Stimulated activated memory B cell treated with anti-CD40 and anti-IgM and Interleukin-4, amounts not matched to agents 10 μg/mL and 1 μg/mL and 100 μg/mL, for 72 hours (primary cell): ENCODE measurements at regions not wholly inside any gene's neighbourhood (a gene's known extent, or its start where the extent isn't known, plus 50 kb on each side); places are given as distances from the start of the nearest gene placed in this dataset.

ENCODE experiments used
- ATAC-seq: fragments of 150-1000 bp; cut with Tn5 transposase; 2 replicates; pipeline ENCODE4 v1.10.0; 2021
- H3K27ac Mint-ChIP-seq: one replicate; pipeline ENCODE4 v1.8.0; 2022; ENCODE audit warnings: mild to moderate bottlenecking, mixed read lengths
- H3K27me3 Mint-ChIP-seq: one replicate; pipeline ENCODE4 v1.8.0; 2022; ENCODE audit warnings: mixed read lengths
- H3K36me3 Mint-ChIP-seq: one replicate; pipeline ENCODE4 v1.8.0; 2022; ENCODE audit warnings: mixed read lengths
- H3K4me1 Mint-ChIP-seq: one replicate; pipeline ENCODE4 v1.8.0; 2022; ENCODE audit warnings: mixed read lengths
- H3K4me3 Mint-ChIP-seq: one replicate; pipeline ENCODE4 v1.8.0; 2022; ENCODE audit warnings: mild to moderate bottlenecking, moderate library complexity, mixed read lengths
- H3K9me3 Mint-ChIP-seq: one replicate; pipeline ENCODE4 v1.8.0; 2022; ENCODE audit warnings: mixed read lengths

- no peaks in the 10 kb centered on the region for H3K36me3 Mint-ChIP-seq
- no peaks in the 10 kb centered on the region for H3K27me3 Mint-ChIP-seq
- no peaks in the 10 kb centered on the region for H3K4me1 Mint-ChIP-seq
- H3K4me3 Mint-ChIP-seq: no peak overlapping the region
- H3K27ac Mint-ChIP-seq: no peak overlapping the region
- H3K9me3 Mint-ChIP-seq: no peaks in the 10 kb centered on the region
- no peak for ATAC-seq
These were observed 103.6 kb upstream of the PTGFR start for GRCh38 chr1:78387201-78387600.

- H3K4me3 Mint-ChIP-seq: no peak overlapping the region
- H3K4me1 Mint-ChIP-seq: no peaks in the 10 kb centered on the region
- ATAC-seq: no peak
- no peaks in the 10 kb centered on the region for H3K36me3 Mint-ChIP-seq
- no peaks in the 10 kb centered on the region for H3K27me3 Mint-ChIP-seq
- no peak overlapping the region for H3K27ac Mint-ChIP-seq
- H3K9me3 Mint-ChIP-seq: peaks cover 4% of the 10 kb centered on the region
These were observed 102.9 kb upstream of the PTGFR start for GRCh38 chr1:78387871-78388270.

- H3K4me3 Mint-ChIP-seq: no peak overlapping the region
- no peak for ATAC-seq
- no peak overlapping the region for H3K27ac Mint-ChIP-seq
- H3K36me3 Mint-ChIP-seq: no peaks in the 10 kb centered on the region
- H3K4me1 Mint-ChIP-seq: no peaks in the 10 kb centered on the region
- no peaks in the 10 kb centered on the region for H3K27me3 Mint-ChIP-seq
- peaks cover 4% of the 10 kb centered on the region for H3K9me3 Mint-ChIP-seq
These were observed 102.5 kb upstream of the PTGFR start for GRCh38 chr1:78388275-78388674.

- H3K9me3 Mint-ChIP-seq: no peaks in the 10 kb centered on the region
- H3K4me1 Mint-ChIP-seq: no peaks in the 10 kb centered on the region
- no peaks in the 10 kb centered on the region for H3K27me3 Mint-ChIP-seq
- no peak overlapping the region for H3K4me3 Mint-ChIP-seq
- no peak overlapping the region for H3K27ac Mint-ChIP-seq
- ATAC-seq: no peak
- no peaks in the 10 kb centered on the region for H3K36me3 Mint-ChIP-seq
These were observed 89.6 kb upstream of the PTGFR start for GRCh38 chr1:78401148-78401547.

GRCh38 chr1:78408192-78408591 lies 82.6 kb upstream of the PTGFR start:
- Mint-ChIP-seq H3K36me3 (no peaks in the 10 kb centered on the region), H3K4me3 (no peak overlapping the region), H3K9me3 (peaks cover 3% of the 10 kb centered on the region), H3K4me1 (no peaks in the 10 kb centered on the region), H3K27ac (no peak overlapping the region), H3K27me3 (no peaks in the 10 kb centered on the region)
- no peak for ATAC-seq

GRCh38 chr1:78408810-78409209 lies 82.0 kb upstream of the PTGFR start:
- Mint-ChIP-seq H3K27ac (no peak overlapping the region), H3K4me3 (no peak overlapping the region), H3K9me3 (peaks cover 3% of the 10 kb centered on the region), H3K27me3 (no peaks in the 10 kb centered on the region), H3K36me3 (no peaks in the 10 kb centered on the region), H3K4me1 (no peaks in the 10 kb centered on the region)
- ATAC-seq: no peak

- Mint-ChIP-seq H3K9me3 (peaks cover 3% of the 10 kb centered on the region), H3K27ac (no peak overlapping the region), H3K4me3 (no peak overlapping the region), H3K36me3 (no peaks in the 10 kb centered on the region), H3K4me1 (no peaks in the 10 kb centered on the region), H3K27me3 (no peaks in the 10 kb centered on the region)
- ATAC-seq: no peak
These were observed 80.1 kb upstream of the PTGFR start for GRCh38 chr1:78410643-78411042.

- no peaks in the 10 kb centered on the region for H3K36me3 Mint-ChIP-seq
- H3K27ac Mint-ChIP-seq: no peak overlapping the region
- H3K4me3 Mint-ChIP-seq: no peak overlapping the region
- peaks cover 3% of the 10 kb centered on the region for H3K9me3 Mint-ChIP-seq
- H3K4me1 Mint-ChIP-seq: no peaks in the 10 kb centered on the region
- H3K27me3 Mint-ChIP-seq: no peaks in the 10 kb centered on the region
- no peak for ATAC-seq
These were observed 79.1 kb upstream of the PTGFR start for GRCh38 chr1:78411707-78412106.

GRCh38 chr1:78415165-78415564 lies 75.6 kb upstream of the PTGFR start:
- Mint-ChIP-seq H3K9me3 (peaks cover 3% of the 10 kb centered on the region), H3K36me3 (no peaks in the 10 kb centered on the region), H3K27me3 (no peaks in the 10 kb centered on the region), H3K4me3 (no peak overlapping the region), H3K4me1 (no peaks in the 10 kb centered on the region), H3K27ac (no peak overlapping the region)
- no peak for ATAC-seq

- no peaks in the 10 kb centered on the region for H3K36me3 Mint-ChIP-seq
- no peak overlapping the region for H3K4me3 Mint-ChIP-seq
- no peaks in the 10 kb centered on the region for H3K27me3 Mint-ChIP-seq
- no peak overlapping the region for H3K27ac Mint-ChIP-seq
- no peaks in the 10 kb centered on the region for H3K4me1 Mint-ChIP-seq
- ATAC-seq: no peak
- H3K9me3 Mint-ChIP-seq: peaks cover 5% of the 10 kb centered on the region
These were observed 71.5 kb upstream of the PTGFR start for GRCh38 chr1:78419309-78419708.

GRCh38 chr1:78420181-78420580 lies 70.6 kb upstream of the PTGFR start:
- Mint-ChIP-seq H3K27me3 (no peaks in the 10 kb centered on the region), H3K27ac (no peak overlapping the region), H3K4me1 (no peaks in the 10 kb centered on the region), H3K9me3 (peaks cover 5% of the 10 kb centered on the region), H3K4me3 (no peak overlapping the region), H3K36me3 (no peaks in the 10 kb centered on the region)
- ATAC-seq: no peak

GRCh38 chr1:78420688-78421087 lies 70.1 kb upstream of the PTGFR start:
- Mint-ChIP-seq H3K27me3 (no peaks in the 10 kb centered on the region), H3K36me3 (no peaks in the 10 kb centered on the region), H3K9me3 (peaks cover 5% of the 10 kb centered on the region), H3K27ac (no peak overlapping the region), H3K4me3 (no peak overlapping the region), H3K4me1 (no peaks in the 10 kb centered on the region)
- no peak for ATAC-seq

- Mint-ChIP-seq H3K9me3 (peaks cover 5% of the 10 kb centered on the region), H3K4me1 (no peaks in the 10 kb centered on the region), H3K27ac (no peak overlapping the region), H3K36me3 (no peaks in the 10 kb centered on the region), H3K4me3 (no peak overlapping the region), H3K27me3 (no peaks in the 10 kb centered on the region)
- ATAC-seq: no peak
These were observed 66.1 kb upstream of the PTGFR start for GRCh38 chr1:78424720-78425119.

GRCh38 chr1:78426408-78426807 lies 64.4 kb upstream of the PTGFR start:
- Mint-ChIP-seq H3K36me3 (no peaks in the 10 kb centered on the region), H3K27ac (no peak overlapping the region), H3K4me1 (no peaks in the 10 kb centered on the region), H3K4me3 (no peak overlapping the region), H3K9me3 (no peaks in the 10 kb centered on the region), H3K27me3 (no peaks in the 10 kb centered on the region)
- ATAC-seq: no peak

- Mint-ChIP-seq H3K9me3 (peaks cover 6% of the 10 kb centered on the region), H3K27ac (no peak overlapping the region), H3K27me3 (no peaks in the 10 kb centered on the region), H3K36me3 (no peaks in the 10 kb centered on the region), H3K4me1 (no peaks in the 10 kb centered on the region), H3K4me3 (no peak overlapping the region)
- no peak for ATAC-seq
These were observed 63.3 kb upstream of the PTGFR start for GRCh38 chr1:78427506-78427905.

- H3K27ac Mint-ChIP-seq: no peak overlapping the region
- no peak for ATAC-seq
- H3K4me1 Mint-ChIP-seq: no peaks in the 10 kb centered on the region
- H3K9me3 Mint-ChIP-seq: peaks cover 13% of the 10 kb centered on the region
- H3K4me3 Mint-ChIP-seq: no peak overlapping the region
- H3K27me3 Mint-ChIP-seq: no peaks in the 10 kb centered on the region
- H3K36me3 Mint-ChIP-seq: no peaks in the 10 kb centered on the region
These were observed 58.8 kb upstream of the PTGFR start for GRCh38 chr1:78432016-78432415.

GRCh38 chr1:78434351-78434750 lies 56.4 kb upstream of the PTGFR start:
- Mint-ChIP-seq H3K4me3 (no peak overlapping the region), H3K27me3 (no peaks in the 10 kb centered on the region), H3K36me3 (no peaks in the 10 kb centered on the region), H3K27ac (no peak overlapping the region), H3K9me3 (peaks cover 17% of the 10 kb centered on the region), H3K4me1 (no peaks in the 10 kb centered on the region)
- ATAC-seq: no peak
